Fibroblast of villous mesenchyme (primary cell): ENCODE measurements at regions not wholly inside any gene's neighbourhood (a gene's known extent, or its start where the extent isn't known, plus 50 kb on each side); places are given as distances from the start of the nearest gene placed in this dataset.

Source experiments
- DNase-seq: peaks from one replicate; pipeline ENCODE4 v3.0.0-alpha.2; 2010; ENCODE audit warnings: low read depth
- H3K4me3 ChIP-seq: 2 replicates; pipeline ENCODE4 v1.5.1; 2011; ENCODE audit warnings: low read depth, mild to moderate bottlenecking, low read length
- CTCF ChIP-seq: IDR thresholded peaks from 2 replicates; pipeline ENCODE4 v1.5.1; 2012; ENCODE audit warnings: low read depth, mild to moderate bottlenecking, low read length; ENCODE audit not compliant: insufficient read depth

- TF ChIP-seq CTCF = no peak
- DNase-seq = no peak
- no peak overlapping the region for H3K4me3 ChIP-seq
Measured at GRCh38 chr4:151862766-151863165, 102.0 kb upstream of the GATB start.

GRCh38 chr4:151860561-151861093 is 99.8 kb upstream of the GATB start:
- no peak for DNase-seq
- no peak for TF ChIP-seq CTCF

GRCh38 chr4:151859641-151860040 is 98.8 kb upstream of the GATB start:
- TF ChIP-seq CTCF = no peak
- no peak for DNase-seq
- no peak overlapping the region for H3K4me3 ChIP-seq

More at GRCh38 chr4:151860561-151861093, 99.8 kb upstream of the GATB start:
- H3K4me3 ChIP-seq = no peak overlapping the region

GRCh38 chr4:151858356-151858755 is 97.5 kb upstream of the GATB start:
- DNase-seq = no peak

GRCh38 chr4:151857368-151857767 is 96.6 kb upstream of the GATB start:
- H3K4me3 ChIP-seq = no peak overlapping the region
- DNase-seq = no peak
- TF ChIP-seq CTCF = no peak

More at GRCh38 chr4:151858356-151858755, 97.5 kb upstream of the GATB start:
- no peak overlapping the region for H3K4me3 ChIP-seq
- TF ChIP-seq CTCF = no peak

GRCh38 chr4:151855747-151856146 is 94.9 kb upstream of the GATB start:
- no peak for DNase-seq
- H3K4me3 ChIP-seq = no peak overlapping the region
- TF ChIP-seq CTCF = no peak

GRCh38 chr4:151854731-151855130 is 93.9 kb upstream of the GATB start:
- no peak for TF ChIP-seq CTCF
- no peak overlapping the region for H3K4me3 ChIP-seq
- DNase-seq = no peak
